Mononuclear cell (primary cell): ENCODE measurements at regions not wholly inside any gene's neighbourhood (a gene's known extent, or its start where the extent isn't known, plus 50 kb on each side); places are given as distances from the start of the nearest gene placed in this dataset.

Source experiments
- H3K27me3 ChIP-seq: 2 replicates; pipeline ENCODE4 v1.6.0; 2011; ENCODE audit warnings: low read length, control low read depth; ENCODE audit not compliant: insufficient read depth
- H3K4me1 ChIP-seq: 2 replicates; pipeline ENCODE4 v1.5.1; 2011; ENCODE audit warnings: mild to moderate bottlenecking, low read length, control low read depth; ENCODE audit not compliant: insufficient read depth
- H3K4me3 ChIP-seq: 2 replicates; pipeline ENCODE4 v1.5.1; 2011; ENCODE audit warnings: mild to moderate bottlenecking, low read length, moderate library complexity
- H3K9me3 ChIP-seq: 2 replicates; pipeline ENCODE4 v1.5.1; 2011; ENCODE audit warnings: low read depth, mild to moderate bottlenecking, control low read depth, low read length

GRCh38 chr18:46392576-46392975, 264.4 kb downstream of the LOXHD1 start:
- peaks cover 6% of the 10 kb centered on the region for H3K4me1 ChIP-seq
- H3K27me3 ChIP-seq, result no peaks in the 10 kb centered on the region
- no peak overlapping the region for H3K4me3 ChIP-seq
- H3K9me3 ChIP-seq, result no peaks in the 10 kb centered on the region

GRCh38 chr18:46393230-46393629, 263.8 kb downstream of the LOXHD1 start:
- no peak overlapping the region for H3K4me3 ChIP-seq
- peaks cover 6% of the 10 kb centered on the region for H3K4me1 ChIP-seq
- no peaks in the 10 kb centered on the region for H3K9me3 ChIP-seq
- H3K27me3 ChIP-seq, result no peaks in the 10 kb centered on the region

DNA sequence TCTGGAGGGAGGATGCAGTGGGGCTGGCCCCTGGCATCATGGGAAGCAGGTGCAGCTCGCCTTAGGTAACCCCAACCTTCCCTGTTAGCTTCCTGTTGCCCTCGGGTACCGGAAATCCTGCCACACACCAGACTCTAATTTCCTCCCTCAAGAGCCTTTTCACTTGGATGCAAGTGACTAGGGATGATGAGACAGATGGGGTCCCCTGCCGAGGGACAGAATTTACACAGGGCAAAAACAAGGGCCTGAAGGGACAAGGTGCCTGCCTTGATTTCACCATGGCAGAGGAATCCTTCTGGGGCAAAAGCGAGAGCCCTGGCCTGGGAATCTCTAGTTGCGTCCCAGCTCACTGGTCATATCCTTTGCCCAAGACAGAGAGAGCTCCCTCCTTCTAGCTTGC, 263.1 kb downstream of the LOXHD1 start:
- peaks cover 6% of the 10 kb centered on the region for H3K4me1 ChIP-seq
- H3K27me3 ChIP-seq, result no peaks in the 10 kb centered on the region
- H3K9me3 ChIP-seq, result no peaks in the 10 kb centered on the region
- H3K4me3 ChIP-seq, result no peak overlapping the region

DNA sequence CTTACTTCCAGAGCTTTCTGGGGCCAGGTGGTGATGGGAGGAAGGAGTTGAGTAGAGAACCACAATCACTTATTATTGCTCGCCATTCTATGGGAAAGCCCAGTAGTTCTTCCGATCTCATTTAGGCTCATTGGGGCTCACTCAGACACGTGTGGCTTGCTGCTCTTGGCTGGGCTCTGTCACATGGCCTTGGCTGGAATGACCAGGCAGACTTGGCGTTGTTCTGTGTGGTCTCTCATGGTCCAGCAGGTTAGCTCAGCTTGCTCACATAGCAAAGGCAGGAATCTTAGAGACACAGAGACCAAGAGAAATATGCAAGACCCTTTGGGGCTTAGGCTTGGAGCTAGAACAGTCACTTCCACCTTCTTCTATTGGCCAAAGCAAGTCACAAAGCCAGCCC, 261.2 kb downstream of the LOXHD1 start:
- Histone ChIP-seq H3K4me1 (peaks cover 6% of the 10 kb centered on the region), H3K27me3 (no peaks in the 10 kb centered on the region), H3K4me3 (no peak overlapping the region), H3K9me3 (no peaks in the 10 kb centered on the region)

DNA sequence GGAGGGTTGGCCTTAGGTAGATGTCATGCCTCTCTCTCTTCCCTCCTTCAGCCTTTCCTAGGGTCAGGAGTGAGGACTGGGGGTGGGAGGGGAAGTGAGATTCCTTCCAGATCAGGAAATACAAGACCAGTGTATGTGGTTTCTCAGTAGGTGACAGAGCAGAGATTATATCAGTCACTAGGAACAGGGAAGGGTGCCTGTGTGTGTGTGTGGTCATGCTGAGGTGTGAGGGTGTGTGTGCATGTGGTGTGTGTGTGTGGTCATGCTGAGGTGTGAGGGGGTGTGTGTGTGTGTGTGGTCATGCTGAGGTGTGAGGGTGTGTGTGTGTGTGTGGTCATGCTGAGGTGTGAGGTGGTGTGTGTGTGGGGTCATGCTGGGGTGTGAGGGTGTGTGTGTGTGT, 259.8 kb downstream of the LOXHD1 start:
- no peak overlapping the region for H3K4me3 ChIP-seq
- H3K4me1 ChIP-seq, result peaks cover 6% of the 10 kb centered on the region
- no peaks in the 10 kb centered on the region for H3K9me3 ChIP-seq
- H3K27me3 ChIP-seq, result no peaks in the 10 kb centered on the region

GRCh38 chr18:46398005-46398404, 259.0 kb downstream of the LOXHD1 start:
- H3K27me3 ChIP-seq, result no peaks in the 10 kb centered on the region
- no peak overlapping the region for H3K4me3 ChIP-seq
- no peaks in the 10 kb centered on the region for H3K9me3 ChIP-seq
- peaks cover 6% of the 10 kb centered on the region for H3K4me1 ChIP-seq

DNA sequence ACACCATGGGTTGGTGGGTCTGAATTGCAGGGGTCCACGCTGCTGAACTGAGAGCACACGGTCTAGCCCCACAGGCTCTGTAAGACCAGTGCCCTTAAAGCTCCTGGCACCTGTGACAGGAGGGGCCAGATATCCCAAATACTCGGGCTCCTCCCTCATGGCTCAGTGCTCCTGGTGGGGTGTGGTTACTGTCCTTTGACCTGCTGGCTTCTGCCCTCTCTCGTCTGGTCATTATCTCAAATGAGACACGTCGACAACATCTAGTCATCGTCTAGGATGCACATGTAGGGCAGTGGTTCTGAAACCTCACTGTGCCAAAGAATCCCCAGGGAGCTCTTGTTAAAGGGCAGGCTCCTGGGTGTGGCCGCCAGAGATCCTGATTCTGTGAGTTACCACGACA, 258.4 kb downstream of the LOXHD1 start:
- Histone ChIP-seq H3K4me3 (no peak overlapping the region), H3K27me3 (no peaks in the 10 kb centered on the region), H3K9me3 (no peaks in the 10 kb centered on the region), H3K4me1 (peaks cover 6% of the 10 kb centered on the region)

GRCh38 chr18:46399303-46399702, 257.7 kb downstream of the LOXHD1 start:
- Histone ChIP-seq H3K4me1 (peaks cover 6% of the 10 kb centered on the region), H3K27me3 (no peaks in the 10 kb centered on the region), H3K9me3 (no peaks in the 10 kb centered on the region), H3K4me3 (no peak overlapping the region)

- Histone ChIP-seq H3K27me3 (no peaks in the 10 kb centered on the region), H3K9me3 (no peaks in the 10 kb centered on the region), H3K4me1 (peaks cover 6% of the 10 kb centered on the region), H3K4me3 (no peak overlapping the region)
Observed at GRCh38 chr18:46400449-46400848, 256.6 kb downstream of the LOXHD1 start.

DNA sequence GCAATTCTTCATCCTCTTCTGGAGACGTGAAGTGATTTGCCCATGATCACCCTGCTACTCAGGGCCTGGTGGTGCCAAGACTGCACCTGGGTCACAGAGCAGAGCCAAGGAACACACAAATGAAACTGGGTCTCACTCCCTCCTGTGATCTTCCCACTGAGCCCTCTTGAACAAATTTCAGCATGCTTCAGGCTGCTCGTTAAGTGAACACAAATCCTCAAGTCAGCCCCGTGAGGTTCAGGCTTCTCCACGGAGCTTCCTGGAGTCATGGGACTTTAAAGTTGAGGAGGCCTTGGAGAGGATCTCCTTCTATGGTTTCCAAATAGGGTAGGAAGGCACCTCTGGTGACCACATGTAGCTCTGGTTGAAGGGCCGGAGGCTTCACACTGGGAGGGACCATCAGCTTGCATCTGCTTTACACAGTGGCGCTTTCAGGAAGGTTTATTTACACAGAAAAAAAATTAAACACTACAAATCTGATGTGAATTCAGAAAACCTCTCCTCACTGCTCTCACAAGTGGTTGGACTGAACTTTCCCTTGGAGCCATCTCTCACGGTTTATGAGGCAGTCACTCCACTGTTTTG, 255.4 kb downstream of the LOXHD1 start:
- H3K4me3 ChIP-seq, result no peak overlapping the region
- H3K9me3 ChIP-seq, result no peaks in the 10 kb centered on the region
- peaks cover 3% of the 10 kb centered on the region for H3K4me1 ChIP-seq
- no peaks in the 10 kb centered on the region for H3K27me3 ChIP-seq

DNA sequence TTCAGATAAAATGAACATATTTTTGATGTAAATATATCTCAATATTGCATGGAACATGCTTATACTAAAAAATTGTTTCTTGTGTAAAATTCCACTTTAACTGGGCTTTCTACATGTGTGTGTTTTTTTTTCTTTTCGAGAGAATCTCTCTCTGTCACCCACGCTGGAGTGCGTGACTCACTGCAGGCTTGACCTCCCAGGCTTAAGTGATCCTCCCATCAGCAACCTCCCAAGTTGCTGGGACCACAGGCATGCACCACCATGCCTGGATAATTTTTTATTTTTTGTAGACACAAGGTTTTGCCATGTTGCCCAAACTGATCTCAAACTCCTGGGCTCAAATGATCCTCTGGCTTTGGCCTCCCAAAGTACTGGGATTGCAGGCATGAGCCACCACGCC, 254.6 kb downstream of the LOXHD1 start:
- no peaks in the 10 kb centered on the region for H3K4me1 ChIP-seq
- no peaks in the 10 kb centered on the region for H3K9me3 ChIP-seq
- no peaks in the 10 kb centered on the region for H3K27me3 ChIP-seq
- H3K4me3 ChIP-seq, result no peak overlapping the region

- Histone ChIP-seq H3K4me3 (no peak overlapping the region), H3K9me3 (no peaks in the 10 kb centered on the region), H3K27me3 (no peaks in the 10 kb centered on the region), H3K4me1 (no peaks in the 10 kb centered on the region)
Observed at GRCh38 chr18:46402945-46403344, 254.1 kb downstream of the LOXHD1 start.

DNA sequence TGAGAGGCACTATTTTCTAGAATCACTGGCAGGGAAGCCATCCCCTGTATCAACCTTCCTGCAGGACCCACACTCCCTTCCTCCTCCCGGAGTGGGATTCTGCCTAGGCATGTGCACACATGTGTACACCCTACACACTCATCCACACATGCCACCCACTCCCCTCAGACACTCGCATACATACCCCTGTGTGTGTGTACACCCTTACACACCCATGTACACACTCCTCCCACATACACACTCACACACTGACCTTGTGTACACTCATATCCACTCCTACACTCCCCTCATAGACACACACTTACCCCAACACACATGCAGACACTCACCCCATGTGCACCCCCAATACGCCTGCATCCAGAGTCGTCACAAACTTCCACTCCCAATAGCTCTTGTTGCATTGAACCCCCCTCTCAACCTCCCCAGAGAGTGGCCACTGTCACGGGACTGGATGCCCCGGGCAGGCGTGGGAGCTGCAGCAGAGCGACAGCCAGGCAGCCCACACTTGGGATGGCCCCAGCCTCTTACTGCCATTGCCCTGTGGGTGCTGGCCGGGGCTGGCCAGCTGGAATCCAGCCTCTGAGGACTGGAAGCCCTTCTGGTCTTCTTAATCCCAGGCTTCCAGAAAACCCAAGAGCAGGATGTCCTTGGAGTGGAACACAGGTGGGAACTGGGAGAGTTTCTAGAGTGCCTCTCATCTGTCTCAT, 251.0 kb downstream of the LOXHD1 start:
- Histone ChIP-seq H3K4me1 (no peaks in the 10 kb centered on the region), H3K9me3 (no peaks in the 10 kb centered on the region), H3K27me3 (no peaks in the 10 kb centered on the region)

DNA sequence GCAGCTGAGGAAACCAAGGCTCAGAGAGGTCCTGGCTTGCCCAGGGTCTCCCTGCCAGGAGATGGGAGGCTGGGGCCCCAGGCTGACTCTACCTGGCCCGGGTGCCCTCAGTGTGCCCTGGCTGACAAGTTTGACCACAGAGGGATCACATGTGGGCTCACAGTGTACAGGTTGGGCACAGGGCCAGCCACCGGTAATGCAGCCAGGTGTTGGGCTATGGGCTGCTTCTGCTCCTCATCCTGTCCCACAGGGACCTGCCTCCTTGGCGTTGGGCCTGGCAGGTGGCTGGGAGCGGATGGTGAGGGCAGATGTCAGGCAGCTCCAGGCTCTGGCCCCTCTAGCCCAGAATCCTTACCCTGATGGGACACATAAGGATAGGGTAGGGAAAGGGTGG, 250.5 kb downstream of the LOXHD1 start:
- Histone ChIP-seq H3K4me1 (no peaks in the 10 kb centered on the region), H3K9me3 (no peaks in the 10 kb centered on the region), H3K27me3 (no peaks in the 10 kb centered on the region), H3K4me3 (no peak overlapping the region)

More for the DNA sequence above, 251.0 kb downstream of the LOXHD1 start:
- H3K4me3 ChIP-seq, result no peak overlapping the region

DNA sequence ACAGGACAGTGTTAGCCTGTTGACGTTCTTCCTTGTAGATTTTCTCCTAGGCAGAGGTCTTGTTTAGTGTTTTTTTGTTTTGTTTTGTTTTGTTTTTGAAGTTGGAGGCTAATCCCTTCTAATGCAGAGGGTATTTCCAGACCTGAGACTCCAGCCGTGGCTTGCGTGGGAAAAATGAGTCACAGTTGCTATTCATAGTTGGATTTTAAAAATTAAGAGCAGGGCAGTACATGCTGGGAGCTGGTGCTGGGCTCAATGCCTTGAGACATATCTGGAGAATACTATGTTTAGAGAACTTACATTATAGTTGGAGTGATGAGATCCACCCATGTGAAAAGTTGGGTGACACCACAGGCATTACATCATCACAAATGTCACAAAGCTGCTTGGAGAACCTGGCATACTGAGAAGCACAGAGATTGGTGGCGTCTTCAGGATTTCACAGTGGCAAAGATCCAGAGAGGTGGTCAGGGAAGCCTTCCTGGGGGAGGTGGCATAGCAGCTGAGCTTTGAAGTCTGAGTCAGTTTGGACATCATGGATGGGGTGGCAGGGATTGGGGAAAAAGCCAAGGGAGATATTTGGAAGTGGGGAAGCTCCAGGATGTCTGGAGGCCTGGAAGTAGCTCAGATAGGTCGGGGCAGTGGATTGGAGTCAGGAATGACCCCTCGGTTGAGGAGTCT, 249.4 kb downstream of the LOXHD1 start:
- H3K9me3 ChIP-seq, result no peaks in the 10 kb centered on the region
- H3K4me1 ChIP-seq, result no peaks in the 10 kb centered on the region
- no peak overlapping the region for H3K4me3 ChIP-seq
- no peaks in the 10 kb centered on the region for H3K27me3 ChIP-seq
